ENCODE measurements at regions not wholly inside any gene's neighbourhood (a gene's known extent, or its start where the extent isn't known, plus 50 kb on each side); places are given as distances from the start of the nearest gene placed in this dataset.

GRCh38 chrX:26522501-26522900 is 306.5 kb downstream of the MAGEB5 start:
- TF ChIP-seq EGR1 (IDR thresholded peaks at IDR 0.05): no peak
- no peak for TF ChIP-seq CREB1 (IDR thresholded peaks at IDR 0.05; ENCODE audit: low read depth)
- TF ChIP-seq ZBTB7A (IDR thresholded peaks at IDR 0.05; ENCODE audit: low read depth): no peak
- TF ChIP-seq NFIC (IDR thresholded peaks at IDR 0.05): no peak
- TF ChIP-seq TAF1 (IDR thresholded peaks at IDR 0.05; ENCODE audit: low read depth): no peak
- TF ChIP-seq TCF12 (IDR thresholded peaks at IDR 0.05; ENCODE audit: low read depth): no peak
- TF ChIP-seq RAD21 (IDR thresholded peaks at IDR 0.05; ENCODE audit: low read depth): no peak

DNA sequence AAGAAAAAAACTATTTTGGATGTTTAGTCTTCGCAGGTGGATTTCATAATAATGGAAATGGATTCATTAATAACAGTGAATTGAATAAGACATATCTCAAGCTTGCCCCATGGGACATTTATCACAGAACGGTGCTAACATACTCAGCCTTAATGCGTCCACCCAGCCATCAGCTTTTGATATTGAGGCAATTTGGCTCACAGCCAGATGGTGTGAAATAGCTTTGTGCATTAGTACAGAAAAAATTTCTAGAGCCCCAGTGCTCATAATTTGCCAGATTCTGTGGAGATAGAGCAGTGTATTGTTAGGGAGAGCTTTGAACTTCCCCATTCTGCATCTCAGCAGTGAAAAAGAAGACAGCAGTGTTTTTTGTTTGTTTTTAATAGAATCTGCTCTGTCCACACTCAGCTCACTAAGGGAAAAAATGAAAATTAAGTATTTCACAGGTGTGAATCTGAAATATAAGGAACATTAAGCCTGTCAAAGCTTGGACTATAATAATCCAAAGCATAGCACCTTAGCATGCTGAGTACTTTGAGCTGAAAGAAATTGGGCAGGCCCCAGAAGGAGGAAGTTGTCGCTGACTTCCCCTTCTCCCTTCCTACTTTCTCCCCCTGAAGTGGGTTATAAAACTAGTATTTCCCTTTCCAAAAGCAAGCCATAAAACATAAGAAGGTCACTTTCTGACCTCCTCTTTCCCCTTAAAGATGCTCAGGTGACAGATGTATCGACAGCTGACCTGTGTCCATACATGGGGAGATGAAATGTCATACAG is 295.8 kb downstream of the MAGEB5 start:
- TF ChIP-seq REST (IDR thresholded peaks at IDR 0.05; ENCODE audit: low read depth): no peak
- no peak for TF ChIP-seq YY1 (IDR thresholded peaks at IDR 0.05; ENCODE audit: low read depth)
- TF ChIP-seq TCF12 (IDR thresholded peaks at IDR 0.05; ENCODE audit: low read depth): no peak
- no peak for TF ChIP-seq EP300 (IDR thresholded peaks at IDR 0.05; ENCODE audit: borderline replicate concordance)
- TF ChIP-seq NFIC (IDR thresholded peaks at IDR 0.05): no peak
- TF ChIP-seq EGR1 (IDR thresholded peaks at IDR 0.05): no peak
- no peak for TF ChIP-seq TEAD4 (IDR thresholded peaks at IDR 0.05)
- TF ChIP-seq ZBTB7A (IDR thresholded peaks at IDR 0.05; ENCODE audit: low read depth): no peak
- no peak for TF ChIP-seq CREB1 (IDR thresholded peaks at IDR 0.05; ENCODE audit: low read depth)
- TF ChIP-seq MAX (IDR thresholded peaks at IDR 0.05): no peak
- no peak for TF ChIP-seq RAD21 (IDR thresholded peaks at IDR 0.05; ENCODE audit: low read depth)
- no peak for TF ChIP-seq CEBPB (IDR thresholded peaks at IDR 0.05)
- TF ChIP-seq USF1 (IDR thresholded peaks at IDR 0.05): no peak
- TF ChIP-seq FOXM1 (IDR thresholded peaks at IDR 0.05; ENCODE audit: borderline replicate concordance, low read depth): no peak
- TF ChIP-seq TAF1 (IDR thresholded peaks at IDR 0.05; ENCODE audit: low read depth): no peak

GRCh38 chrX:26470941-26471340 is 255.0 kb downstream of the MAGEB5 start:
- TF ChIP-seq ZBTB7A (IDR thresholded peaks at IDR 0.05; ENCODE audit: low read depth) (no peak), RAD21 (IDR thresholded peaks at IDR 0.05; ENCODE audit: low read depth) (no peak)

- TF ChIP-seq TAF1 (IDR thresholded peaks at IDR 0.05; ENCODE audit: low read depth) (no peak), EP300 (IDR thresholded peaks at IDR 0.05; ENCODE audit: borderline replicate concordance) (no peak), FOXM1 (IDR thresholded peaks at IDR 0.05; ENCODE audit: borderline replicate concordance, low read depth) (no peak), RAD21 (IDR thresholded peaks at IDR 0.05; ENCODE audit: low read depth) (no peak), CEBPB (IDR thresholded peaks at IDR 0.05) (no peak), CREB1 (IDR thresholded peaks at IDR 0.05; ENCODE audit: low read depth) (no peak), EGR1 (IDR thresholded peaks at IDR 0.05) (no peak), TEAD4 (IDR thresholded peaks at IDR 0.05) (no peak), NFIC (IDR thresholded peaks at IDR 0.05) (no peak), TCF12 (IDR thresholded peaks at IDR 0.05; ENCODE audit: low read depth) (no peak), USF1 (IDR thresholded peaks at IDR 0.05) (no peak), ZBTB7A (IDR thresholded peaks at IDR 0.05; ENCODE audit: low read depth) (no peak), REST (IDR thresholded peaks at IDR 0.05; ENCODE audit: low read depth) (no peak), YY1 (IDR thresholded peaks at IDR 0.05; ENCODE audit: low read depth) (no peak), MAX (IDR thresholded peaks at IDR 0.05) (no peak)
These were observed 250.4 kb downstream of the MAGEB5 start for GRCh38 chrX:26466387-26466786.

DNA sequence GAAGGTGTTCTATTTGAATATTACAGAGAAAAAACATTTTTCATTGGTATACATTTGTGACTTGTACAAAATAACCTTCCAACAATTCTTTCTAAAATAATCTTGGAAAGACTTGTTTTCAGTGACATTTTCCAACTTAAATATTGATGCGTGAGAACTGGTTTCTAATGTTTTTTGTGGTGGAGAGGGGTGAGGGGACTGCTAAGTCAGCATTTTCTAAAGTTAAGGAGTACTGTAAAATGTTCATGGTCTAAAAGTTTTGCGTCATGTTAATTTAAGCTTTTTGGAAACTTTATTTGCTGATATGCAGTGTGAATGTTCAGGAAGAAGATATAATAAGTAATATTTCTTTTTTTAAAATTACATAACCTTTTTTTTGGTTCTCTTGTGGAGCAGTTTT is 229.3 kb downstream of the MAGEB5 start:
- TF ChIP-seq TAF1 (IDR thresholded peaks at IDR 0.05; ENCODE audit: low read depth) (no peak), TEAD4 (IDR thresholded peaks at IDR 0.05) (no peak), REST (IDR thresholded peaks at IDR 0.05; ENCODE audit: low read depth) (no peak), CEBPB (IDR thresholded peaks at IDR 0.05) (no peak), FOXM1 (IDR thresholded peaks at IDR 0.05; ENCODE audit: borderline replicate concordance, low read depth) (no peak), MAX (IDR thresholded peaks at IDR 0.05) (no peak), CREB1 (IDR thresholded peaks at IDR 0.05; ENCODE audit: low read depth) (no peak), USF1 (IDR thresholded peaks at IDR 0.05) (no peak)

All from Ishikawa (cell line).